HL-60/S4 (cell line): ENCODE measurements at regions not wholly inside any gene's neighbourhood (a gene's known extent, or its start where the extent isn't known, plus 50 kb on each side); places are given as distances from the start of the nearest gene placed in this dataset.

Experiments used
- in situ Hi-C: fragments of 300-500 bp; cut with MboI; formaldehyde crosslinking; loops from 2 replicates; pipeline ENCODE4 v1.14.3; 2022; ENCODE audit warnings: low sequenced_read_pairs

DNA sequence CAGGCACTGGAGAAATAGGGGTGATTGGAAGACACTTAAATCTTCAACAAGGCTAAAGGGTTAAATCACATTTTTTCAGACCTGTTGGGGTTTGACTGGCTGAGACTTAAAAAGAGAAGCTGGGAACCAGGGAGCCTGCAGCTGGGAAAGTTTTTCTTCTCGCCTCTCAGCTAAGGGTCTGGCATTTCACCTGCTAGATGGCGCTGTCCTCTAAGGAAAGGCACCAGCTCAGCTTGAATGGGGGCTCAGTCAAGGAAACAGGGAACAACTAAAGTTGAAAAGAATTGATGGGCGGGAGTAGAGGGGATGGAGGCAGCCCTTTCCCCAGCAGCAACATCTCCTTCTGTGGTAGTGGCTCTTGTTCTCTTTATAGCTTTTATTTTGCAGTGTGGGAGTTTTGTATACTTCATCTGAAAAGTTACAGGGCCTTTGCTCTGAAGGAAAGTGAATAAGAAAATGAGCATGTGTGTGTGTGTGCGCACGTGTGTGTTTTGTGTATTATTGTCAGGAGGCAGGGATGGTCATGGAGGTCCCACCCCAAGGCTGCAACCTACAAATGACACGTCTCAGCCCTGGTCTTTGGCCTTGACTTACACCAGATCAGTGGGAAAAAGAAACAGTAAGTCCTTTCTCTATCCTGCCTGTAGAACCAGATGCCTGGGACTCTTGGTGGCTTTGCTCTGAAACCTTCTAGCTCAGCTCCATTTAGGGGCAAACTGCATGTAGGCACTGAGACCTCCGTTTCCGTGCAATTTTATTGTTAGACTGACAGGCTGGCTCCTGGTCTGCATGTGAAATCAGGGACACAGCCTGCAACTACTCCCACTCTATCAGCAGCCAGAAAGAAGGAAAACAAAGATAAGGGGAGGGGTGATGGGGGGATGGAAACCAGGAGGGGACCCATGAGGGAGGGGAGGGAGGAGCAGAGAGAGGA lies 316.2 kb upstream of the CLINT1 start:
- in situ Hi-C loops = loop anchor here (10.0 kb wide), 1 partner anchor 930 kb away; no protein-coding TSS in a partner anchor

DNA sequence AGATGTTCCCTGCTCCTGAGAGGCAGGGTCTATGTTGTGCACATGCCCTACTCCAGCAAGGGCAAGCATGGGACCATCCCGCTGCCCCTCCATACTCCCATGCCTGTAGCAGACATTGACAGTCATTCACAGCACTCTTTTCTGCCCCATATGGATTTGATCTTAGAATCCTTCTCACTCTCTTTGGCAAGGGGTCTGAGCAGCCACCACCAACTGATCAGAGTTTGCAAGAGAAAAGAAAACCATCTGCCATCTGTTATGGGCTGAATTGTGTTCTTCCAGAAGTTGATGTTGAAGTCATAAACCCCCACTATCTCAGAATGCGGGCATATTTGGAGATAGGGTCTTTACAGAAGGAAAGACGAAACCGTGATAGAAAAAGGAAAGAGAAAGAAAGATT lies 315.1 kb upstream of the CLINT1 start:
- in situ Hi-C loops = loop anchor here (10.0 kb wide), 1 partner anchor 931 kb away; no protein-coding TSS in a partner anchor

DNA sequence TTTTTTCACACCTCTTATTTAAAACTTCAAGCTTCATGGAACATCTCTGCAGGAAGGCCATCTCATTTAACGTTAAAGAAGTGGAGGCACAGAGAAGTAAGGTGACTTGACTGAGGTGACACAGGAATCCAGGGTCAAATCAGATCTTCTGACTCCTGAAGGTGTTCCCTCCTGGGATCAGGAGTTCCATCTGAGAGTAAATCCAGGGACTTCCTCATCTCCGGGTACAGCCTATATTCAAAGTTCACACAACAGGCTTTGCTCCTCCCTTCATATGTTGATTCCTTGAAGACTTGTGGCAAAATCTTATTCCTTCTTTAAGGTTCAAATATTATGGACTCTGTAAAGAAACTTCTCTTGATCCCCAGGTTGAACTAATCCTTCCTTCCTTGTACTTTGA lies 313.1 kb upstream of the CLINT1 start:
- in situ Hi-C loops = loop anchor here (10.0 kb wide), 1 partner anchor 933 kb away; no protein-coding TSS in a partner anchor

DNA sequence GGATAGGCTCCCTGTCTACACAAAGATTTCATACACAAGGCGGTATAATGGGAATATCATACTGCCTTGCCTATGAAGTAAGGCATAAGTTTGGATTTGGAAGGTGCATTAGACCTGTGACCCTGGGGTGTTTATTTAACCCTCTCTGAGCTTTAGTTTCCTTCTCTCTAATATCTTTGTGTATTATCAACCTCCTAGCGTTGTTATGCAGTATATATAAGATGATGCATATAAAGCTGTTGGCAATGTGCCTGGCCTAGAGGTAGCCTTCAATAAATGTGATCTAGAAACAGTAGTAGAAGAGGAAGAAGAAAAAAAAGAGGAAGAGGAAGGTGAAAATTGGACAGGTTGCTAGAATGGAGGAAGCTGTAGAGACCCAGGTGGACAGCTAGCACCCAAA lies 311.6 kb upstream of the CLINT1 start:
- in situ Hi-C loops = loop anchor here (10.0 kb wide), 1 partner anchor 934 kb away; no protein-coding TSS in a partner anchor

DNA sequence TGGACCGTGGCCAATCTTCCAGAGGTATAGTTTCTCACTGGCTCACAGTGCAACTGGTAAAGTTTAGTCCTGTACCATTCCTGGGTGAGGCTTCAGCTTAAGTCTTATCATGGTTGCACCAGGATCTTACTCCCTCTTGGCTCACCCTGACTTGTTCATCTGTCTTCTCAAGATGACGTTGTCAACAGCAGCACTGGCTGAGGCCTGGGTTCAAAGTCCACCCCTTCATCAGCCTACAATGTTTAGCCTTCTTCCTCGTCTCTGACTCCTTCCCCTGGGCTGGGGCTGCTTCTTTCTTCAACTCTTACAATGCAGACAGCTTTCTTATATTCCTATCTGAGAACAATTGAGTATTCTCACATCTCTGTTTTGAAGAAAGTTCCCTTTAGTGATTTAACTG lies 311.1 kb upstream of the CLINT1 start:
- in situ Hi-C loops = loop anchor here (10.0 kb wide), 1 partner anchor 935 kb away; no protein-coding TSS in a partner anchor

DNA sequence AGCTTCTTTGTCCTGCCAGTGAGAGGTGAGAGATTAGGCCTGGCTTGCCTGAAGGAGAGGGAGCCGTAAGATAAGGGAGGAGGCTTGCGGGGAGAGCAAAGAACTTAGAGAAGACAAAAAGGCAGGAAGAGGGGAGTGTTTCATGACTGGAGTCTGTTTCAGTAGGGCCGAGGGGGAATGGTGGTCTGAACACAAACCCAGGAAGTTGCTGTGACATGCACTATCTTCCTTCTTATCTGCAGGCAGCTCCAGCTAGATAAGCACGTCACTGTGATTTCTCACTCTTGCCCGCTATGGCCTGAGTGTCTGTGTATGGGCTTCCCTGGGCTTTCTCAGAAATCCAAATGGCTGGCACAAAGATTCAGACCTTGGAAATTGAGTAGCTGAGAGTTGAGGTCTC lies 307.5 kb upstream of the CLINT1 start:
- in situ Hi-C loops = no loop called here

DNA sequence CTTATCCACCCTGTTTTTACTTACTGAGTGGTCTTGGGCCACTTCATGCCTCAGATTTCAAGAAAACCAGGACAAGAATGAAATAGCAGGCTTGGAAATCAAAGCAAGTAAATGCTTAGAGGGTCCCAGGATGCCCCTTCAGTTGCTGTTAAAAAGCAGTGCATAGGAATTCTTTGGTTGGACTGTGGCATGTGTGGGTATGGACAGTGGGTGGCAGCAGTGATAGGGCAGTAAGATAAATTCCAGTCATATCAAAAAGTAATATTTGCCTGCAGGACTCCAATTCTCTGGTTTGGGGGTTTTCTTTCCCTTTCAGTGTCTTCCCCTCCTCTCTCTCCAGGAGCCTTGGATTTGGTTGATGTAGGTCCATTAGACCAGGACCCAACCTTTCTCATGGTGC lies 306.7 kb upstream of the CLINT1 start:
- in situ Hi-C loops = no loop called here

DNA sequence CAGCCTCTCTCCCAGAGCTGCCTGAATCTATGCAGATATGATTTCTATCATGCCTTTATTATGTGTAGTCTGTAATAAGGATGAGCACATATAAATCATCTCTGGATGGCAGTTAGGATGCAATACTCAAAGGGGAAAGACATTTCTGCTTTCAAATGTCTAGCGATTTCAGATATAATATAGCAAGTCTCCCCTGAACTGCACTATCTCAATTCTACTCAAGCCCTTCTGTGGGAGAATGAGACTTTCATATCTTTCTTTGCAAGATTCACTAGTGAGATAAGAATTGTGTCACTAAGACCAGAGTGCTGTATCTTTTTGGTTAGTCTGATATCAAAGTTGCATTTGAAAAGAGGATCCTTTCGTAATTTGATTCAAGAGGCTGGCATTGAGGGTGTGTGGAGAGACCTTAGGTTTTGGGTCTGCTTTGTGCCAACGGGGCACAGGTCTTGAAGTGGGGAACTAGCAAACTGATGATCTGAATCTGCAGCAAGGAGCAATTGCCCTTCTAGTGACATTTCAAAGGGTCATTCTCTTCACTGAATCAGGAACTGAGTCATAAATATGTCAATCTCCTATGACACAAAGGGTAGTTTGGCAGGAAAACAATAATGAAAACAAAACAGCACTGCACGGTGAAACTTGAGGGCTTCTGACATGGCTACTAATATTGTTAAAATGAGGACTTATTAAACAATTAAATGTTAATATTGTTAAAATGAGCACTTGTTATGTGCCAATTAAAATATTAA lies 305.5 kb upstream of the CLINT1 start:
- in situ Hi-C loops = no loop called here

DNA sequence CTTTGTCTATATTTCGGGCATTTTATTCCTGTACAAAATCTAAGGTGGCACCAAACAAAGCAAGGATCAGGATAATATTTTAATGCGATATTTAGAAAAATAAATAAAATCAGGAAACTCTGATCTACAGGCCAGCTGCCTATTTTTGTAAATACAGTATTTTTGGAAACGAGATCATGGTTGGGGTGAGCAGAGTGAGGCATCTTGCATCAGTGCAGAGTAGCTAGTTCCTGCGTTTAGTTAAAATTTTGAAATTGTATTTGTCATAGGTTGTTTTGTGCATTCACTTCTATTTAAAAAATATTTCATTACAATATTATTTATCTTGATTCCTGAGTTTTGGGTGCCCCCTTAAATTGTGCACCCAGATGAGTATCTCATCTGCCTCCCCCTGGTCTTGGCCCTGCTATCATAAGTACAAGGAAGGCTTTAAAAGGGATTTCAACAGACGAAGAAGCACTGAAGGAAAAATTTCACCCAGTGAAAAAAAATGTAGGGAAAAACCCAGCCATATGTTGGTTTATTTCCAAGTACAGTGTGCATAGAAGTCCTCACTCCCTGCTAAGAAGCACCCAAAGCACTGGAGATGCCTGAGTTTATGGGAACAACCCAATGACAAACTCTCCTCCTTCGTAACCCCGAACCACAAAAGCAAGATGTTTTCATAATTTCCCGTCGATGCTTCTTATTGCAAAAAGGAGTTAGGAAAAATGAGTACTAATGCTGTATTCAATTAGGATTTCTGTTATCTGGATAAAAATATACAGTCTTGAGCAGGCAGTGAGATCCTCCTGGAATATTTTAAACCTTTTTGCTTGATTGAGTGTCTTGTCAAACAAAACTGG lies 304.7 kb upstream of the CLINT1 start:
- in situ Hi-C loops = no loop called here

DNA sequence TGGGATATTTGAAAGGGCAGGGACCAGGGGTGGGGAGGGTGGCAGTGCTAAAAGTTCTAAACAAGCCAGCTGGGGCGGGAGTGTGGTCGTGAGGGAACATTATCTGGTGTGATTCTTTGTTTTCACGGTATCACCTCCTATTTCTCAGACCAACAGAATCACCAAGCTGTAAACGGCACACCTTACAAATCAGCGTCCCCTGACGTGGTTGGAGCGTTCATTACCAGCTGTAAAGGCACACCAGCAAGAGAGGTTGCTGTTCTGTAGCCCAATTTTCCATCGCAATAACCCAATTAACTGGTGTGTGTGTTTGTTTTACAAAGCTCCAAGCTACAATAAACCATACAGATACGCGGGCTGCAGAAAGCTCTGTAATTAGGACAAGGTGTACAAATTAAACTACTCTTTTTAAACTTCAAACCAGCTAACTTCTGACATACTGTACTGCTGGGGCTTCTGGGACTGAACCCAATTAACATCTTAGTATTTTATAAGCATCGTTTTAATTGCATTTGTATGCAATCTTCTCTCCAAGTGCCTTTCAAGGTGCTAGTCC lies 303.6 kb upstream of the CLINT1 start:
- in situ Hi-C loops = no loop called here

DNA sequence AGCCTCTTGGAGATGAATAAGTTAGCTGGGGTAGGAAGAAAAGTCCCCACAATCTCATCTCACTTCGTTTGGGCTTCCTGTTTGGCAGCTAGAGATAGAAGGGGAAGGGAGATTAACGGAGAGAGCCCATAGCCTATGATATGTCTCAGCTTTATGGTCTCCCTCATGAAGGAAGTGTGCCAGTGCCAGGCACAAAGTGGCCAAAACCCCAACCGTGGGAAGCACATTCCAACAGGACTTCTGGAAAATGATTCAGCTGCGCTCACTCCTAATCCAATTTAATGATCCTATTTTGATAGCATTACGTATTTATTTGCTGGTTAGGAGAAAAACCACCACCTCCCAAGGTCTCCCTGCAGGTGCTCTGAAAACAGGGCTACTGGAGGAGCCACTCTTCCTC lies 303.1 kb upstream of the CLINT1 start:
- in situ Hi-C loops = no loop called here

DNA sequence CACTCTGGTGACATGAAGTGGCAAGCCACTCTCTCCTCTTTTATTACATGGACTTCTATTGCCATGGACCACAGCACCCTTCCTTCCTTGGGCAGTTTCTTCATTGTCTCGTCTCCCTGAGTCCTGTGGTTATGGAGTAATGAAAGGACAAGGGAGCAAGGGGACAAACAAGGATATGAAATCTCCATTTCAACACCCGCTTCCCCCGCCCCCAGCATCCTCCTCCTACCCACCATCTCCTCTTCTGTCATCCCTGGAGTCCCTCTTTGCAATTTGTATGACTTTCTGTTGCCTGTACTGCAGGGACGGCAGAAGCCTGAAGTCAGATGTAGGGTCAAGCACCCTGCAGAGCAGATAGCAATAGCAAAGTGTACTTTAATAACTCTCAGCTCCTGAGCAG lies 300.7 kb upstream of the CLINT1 start:
- in situ Hi-C loops = no loop called here

DNA sequence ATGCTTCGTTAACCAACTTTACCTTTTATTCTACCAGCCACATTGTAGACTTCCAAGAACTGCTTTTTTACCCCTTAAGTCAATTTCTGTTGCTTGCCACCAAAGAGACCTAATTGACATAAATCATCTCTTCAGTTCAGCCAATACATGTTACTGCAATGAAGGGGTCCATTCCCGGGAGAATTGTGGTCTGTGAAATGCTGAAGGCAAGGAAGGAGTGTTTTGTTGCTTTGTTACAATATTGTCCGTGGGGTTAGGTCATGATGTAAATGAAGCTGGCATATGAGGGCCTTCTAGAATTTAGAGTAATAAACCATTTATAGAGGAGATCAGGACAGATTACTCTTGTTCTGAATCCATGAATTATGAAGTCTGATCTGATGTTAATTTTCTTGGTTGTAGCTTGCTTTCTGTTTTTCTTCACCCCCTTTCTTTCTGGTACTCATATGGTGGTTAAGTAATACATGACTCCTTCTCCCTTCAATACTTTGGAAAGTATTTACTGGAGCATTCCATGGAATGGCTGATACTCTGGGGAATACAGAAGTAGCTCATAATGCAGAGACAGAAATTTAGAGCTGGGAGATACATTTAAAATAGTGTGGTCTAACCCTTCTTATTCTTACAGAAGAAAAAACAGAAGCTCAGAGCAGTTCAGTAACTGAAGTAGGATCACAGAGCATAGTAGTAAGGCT lies 297.0 kb upstream of the CLINT1 start:
- in situ Hi-C loops = no loop called here

- in situ Hi-C loops = no loop called here
These were observed 296.1 kb upstream of the CLINT1 start for GRCh38 chr5:158155067-158155466.

DNA sequence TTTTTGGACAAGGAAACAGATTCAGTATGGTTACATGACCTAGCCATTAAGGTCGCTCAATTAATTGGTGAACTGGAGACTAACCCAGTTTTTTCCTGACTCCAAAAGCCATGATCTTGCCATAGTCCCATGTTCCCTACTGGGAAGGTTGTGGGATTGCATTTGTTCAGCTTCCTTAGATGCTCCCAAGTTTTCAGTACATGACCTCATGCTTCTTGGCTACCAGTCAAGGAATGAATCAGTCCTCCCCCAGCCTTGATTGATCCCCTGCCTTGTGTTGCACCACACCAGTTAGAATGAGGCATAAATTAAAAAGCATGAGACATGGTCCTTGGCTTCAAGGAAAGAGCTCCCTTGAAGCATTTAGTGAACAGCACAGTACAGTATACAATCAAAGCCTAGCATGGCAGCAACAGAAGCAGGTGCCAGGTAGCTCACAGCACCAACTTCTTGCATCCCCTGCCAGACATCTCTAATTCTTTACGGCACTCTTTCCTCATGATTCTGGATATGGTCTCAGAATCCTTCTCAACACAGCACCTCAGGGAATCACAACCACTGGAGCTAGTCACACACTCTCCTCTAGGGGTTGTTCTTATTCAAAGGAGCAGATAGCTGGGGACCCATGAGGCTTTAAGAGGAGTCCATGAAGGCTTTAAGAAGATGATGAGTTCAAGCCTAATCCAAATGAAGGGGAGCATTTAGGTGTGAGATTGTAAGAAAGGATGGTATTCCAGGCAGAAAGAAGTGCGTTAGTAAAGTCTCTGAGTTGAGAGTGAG lies 295.5 kb upstream of the CLINT1 start:
- in situ Hi-C loops = no loop called here

DNA sequence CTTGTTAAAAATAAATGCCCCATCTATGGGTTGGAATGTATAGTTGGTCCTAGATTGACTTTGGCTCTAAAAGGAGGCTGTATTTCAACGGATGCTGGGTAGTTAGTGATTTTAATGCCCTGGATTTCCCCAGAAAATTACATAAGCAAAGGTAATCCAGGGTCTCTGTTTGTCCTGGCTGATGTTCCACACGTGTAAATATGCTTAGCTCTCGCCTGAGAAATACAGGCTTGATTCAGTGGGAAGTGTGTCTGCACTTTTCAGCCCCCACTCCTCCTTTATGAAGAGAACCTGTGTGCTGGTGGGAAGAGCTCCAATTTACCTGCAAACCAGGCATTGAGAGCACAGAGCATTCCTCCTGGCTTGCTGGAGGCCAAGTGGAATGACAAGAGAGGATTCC lies 294.6 kb upstream of the CLINT1 start:
- in situ Hi-C loops = no loop called here

DNA sequence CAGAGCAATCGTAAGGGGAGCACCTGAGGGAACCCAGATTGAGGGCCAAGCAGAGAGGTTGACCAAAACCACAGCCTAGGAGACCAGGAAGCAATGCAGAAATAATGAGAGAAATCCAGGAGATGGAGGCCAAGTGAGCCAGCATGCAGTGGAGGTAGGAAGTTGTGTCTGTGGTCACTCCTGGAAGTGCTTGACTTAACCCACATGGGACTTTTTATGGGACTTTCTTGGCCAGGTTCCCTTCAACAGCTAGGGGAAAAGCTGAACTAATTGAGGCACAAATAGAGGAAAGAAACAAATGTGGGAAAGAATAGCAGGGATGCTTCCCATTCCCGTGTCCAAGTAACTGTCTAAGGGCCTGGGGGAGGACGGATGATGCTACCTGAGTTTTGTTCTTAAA lies 293.2 kb upstream of the CLINT1 start:
- in situ Hi-C loops = no loop called here

DNA sequence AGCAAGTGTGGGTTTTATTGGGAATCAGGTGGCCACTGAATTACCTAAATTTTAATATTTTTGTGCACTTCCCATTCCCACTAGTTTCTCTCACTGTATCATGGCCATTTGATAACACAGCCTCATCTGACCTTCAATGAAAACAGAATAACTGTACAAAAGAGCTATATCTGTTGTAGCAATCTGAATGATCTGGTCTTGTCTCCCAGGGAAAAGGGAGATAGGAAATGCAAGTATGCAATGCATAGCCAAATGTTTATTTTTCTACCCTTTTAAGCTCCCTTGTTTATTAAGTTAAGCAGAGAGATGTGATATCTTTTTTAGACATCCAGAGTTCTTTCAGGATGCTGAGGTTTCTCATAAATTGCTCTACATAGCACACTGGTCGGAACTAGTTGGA lies 288.3 kb upstream of the CLINT1 start:
- in situ Hi-C loops = no loop called here

DNA sequence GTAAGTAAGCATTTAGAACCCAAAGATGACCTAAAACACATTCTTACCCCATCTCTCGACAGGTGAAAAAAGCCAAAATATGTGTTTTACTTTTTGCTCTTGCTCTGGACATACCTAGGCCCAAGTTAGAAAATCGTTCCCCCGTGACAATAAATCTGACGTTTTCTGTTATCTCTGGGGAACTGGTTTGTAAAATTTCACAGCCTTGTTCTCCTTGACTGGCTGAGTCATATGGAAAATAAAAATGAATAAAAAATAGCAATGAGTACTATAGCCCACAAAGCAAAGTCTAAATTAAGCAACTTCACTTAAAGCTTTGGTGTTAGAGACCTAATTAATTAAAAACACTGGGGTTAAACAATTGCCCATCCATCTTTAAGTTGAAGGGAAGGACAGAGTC lies 286.9 kb upstream of the CLINT1 start:
- in situ Hi-C loops = no loop called here
